GM19468 (cell line): ENCODE measurements at regions not wholly inside any gene's neighbourhood (a gene's known extent, or its start where the extent isn't known, plus 50 kb on each side); places are given as distances from the start of the nearest gene placed in this dataset.
"Not testable (repeated sequence)": the region's sequence is repeated elsewhere in the genome, so short reads cannot be mapped to it uniquely, and the experiment has no call there.

Source experiments
- ATAC-seq: cut with Tn5 transposase; IDR thresholded peaks from one replicate; pipeline ENCODE4 v1.9.1; 2021; ENCODE audit warnings: mild to moderate bottlenecking, moderate library complexity, moderate number of reproducible peaks; ENCODE audit not compliant: unreplicated experiment; ENCODE audit errors: extremely low read depth

DNA sequence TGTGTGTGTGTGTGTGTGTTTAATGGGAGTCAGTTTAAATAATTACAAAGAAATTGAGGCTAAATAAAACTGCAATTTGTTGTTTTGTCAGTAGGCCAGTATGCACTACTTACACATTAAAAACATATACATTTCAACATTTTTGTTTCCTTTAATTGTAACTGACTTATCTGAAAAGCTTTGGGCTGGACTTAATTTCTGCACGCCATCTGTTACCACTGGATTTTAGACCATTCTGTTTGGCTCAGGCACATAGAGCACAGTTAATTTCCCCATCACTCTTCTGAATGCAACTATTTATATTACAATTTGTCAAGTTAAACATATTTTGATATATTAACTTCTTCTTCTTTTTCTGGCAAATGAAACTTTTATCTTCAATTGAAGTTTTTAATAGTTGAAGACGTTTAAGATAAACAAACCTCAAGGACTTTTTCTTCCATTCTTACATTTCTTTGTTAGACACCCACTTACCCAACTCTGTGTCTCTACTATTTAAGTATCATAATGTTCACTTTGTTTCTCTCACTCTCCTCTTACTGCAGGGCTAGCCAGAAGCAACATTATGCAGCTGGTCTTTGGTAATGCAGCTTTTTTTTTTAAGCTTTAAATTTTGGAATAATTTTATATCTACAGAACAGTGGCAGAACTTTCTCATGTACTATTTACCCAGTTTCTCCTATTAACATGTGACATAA lies 253.4 kb upstream of the ANKH start:
- ATAC-seq, result no peak

DNA sequence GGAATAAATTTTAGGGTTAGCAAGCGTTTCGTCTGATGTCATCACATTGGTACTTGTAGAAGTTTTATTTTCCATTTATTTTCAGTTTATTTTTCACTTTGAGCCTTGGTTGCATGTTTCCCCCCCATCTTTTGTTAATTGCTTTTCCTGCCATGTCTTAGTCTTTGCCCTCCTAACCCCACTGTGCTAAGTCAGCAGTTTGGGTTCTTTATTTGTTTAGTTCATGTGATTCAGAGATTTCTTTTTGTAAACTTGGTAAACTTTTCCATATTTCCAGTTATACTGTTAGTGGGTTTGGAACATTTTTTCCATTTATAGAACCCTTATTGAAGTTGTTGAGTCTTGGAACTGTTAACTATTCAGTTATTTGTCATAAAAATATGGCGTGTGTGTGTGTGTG lies 252.9 kb upstream of the ANKH start:
- ATAC-seq, result no peak

DNA sequence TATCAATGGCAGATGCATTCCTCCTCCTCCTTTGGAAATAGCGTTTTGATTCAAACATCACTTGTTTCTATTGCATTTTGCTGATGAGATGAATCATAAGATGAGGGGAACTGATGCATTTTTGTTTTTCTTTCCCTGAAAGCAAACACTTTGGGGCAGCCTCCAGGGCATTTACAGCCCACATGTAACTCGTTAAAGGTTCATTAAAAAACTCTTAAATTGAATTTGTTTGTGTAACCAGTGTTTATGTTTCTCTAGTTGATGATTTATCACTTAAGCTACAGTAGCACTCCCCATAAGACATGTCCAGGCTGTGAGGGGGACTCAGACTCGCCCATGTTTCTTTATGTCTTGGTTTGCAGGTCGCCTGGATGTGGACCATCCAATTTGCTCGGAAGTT lies 246.1 kb upstream of the ANKH start:
- ATAC-seq, result no peak

DNA sequence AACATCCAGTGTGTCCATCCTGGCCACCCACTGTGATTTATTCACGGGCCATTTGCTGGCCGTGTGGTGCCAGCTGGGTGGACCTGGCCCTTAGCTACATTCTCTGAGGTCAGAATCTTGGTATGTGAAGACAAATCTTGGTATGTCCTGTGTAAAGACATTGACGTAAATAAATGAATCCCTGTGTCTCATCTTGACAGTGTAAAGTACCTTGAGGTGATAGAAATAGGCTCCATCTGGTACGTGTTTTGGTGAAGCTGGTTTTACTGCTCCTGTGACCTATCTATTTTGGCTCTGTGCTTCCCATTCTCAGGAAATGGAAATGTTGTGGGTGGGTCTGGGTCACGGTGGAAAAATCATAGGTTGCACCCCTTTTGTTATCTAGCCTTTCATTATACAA lies 245.4 kb upstream of the ANKH start:
- ATAC-seq, result no peak

DNA sequence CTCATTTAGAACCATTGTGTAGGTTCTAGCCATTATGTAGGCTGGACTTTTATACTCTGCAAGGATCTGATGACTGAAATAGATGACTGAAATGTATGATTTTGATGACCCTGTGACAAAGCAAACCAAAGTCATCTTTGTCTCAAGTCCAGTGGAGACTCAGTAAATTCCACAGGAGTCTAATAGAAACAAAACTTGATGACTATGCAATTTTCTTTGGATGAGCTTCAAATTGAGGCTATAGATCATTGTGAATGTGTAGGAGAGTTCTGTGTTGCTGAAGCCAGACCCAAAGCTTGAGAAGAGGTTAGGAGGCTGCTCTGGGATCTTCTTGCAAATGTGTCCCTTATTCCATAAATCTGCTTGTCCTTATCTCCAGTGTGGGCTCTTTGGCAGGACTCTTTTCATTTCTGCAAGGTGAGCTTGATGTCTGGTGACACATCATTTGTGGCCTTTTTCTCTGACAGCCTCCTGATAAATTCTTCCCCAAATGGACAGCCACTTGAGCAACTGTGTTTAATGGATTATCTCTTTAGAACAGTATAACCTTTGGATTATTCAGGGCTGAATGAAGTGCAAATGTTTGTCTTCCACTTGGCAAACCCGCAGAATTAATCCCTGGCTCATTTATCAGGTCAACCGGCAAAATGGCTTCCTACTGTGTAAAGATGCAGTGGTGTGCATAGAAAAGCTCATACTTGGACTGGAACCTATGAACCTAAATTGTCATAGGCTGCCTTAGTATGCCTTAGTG lies 235.1 kb upstream of the ANKH start:
- no peak for ATAC-seq

DNA sequence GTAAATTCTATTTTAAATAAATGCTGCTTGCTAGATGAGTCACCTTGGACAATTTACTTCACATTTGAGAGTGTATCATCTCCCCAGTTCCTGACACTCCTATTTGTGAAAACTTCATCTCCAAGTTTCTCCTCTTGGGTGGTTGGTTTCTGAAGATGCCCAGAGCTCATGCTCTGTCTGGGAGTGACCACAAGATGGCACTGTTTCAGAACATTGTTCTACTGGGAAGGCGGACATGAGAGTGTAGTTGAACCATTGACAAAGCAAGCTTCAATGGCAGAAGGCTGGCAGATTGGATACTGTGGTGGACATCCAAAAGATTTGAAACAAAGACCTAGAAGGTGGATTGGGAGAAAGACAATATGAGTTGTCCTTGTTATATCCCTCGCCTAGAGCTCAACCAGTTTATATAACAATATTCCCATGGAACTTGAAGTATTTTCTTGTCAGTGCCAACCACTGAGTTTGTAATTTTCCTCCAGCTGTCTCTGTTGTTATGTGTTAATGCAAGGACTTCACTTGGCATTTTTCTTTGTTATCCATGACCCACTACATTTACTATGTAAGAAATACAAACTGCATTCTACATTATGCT lies 234.3 kb upstream of the ANKH start:
- peak; percentile 58 for ATAC-seq

GRCh38 chr5:15103864-15104263 lies 232.3 kb upstream of the ANKH start:
- ATAC-seq, result no peak

DNA sequence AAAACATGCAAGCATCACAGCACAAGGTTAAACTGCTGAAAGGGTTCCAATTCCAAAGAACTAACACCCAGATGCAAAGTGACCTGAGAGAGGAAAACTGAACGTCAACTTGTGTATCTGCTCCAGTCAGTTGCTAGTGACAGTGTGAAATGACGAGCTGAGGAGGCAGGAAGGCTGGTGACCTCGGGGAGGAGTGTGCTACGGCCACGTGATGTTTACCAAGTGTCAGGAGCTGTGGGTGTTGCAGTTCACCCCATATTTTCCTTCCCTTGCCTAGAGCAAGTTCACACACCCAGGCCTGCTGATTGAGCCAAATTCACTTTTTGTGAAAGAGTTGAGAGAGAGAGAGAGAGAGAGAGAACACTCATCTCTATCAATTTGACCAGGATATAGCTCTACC lies 231.6 kb upstream of the ANKH start:
- no peak for ATAC-seq

GRCh38 chr5:15097552-15097951 lies 226.0 kb upstream of the ANKH start:
- ATAC-seq, result no peak

GRCh38 chr5:15096686-15097085 lies 225.1 kb upstream of the ANKH start:
- not testable (repeated sequence) for ATAC-seq

GRCh38 chr5:15092801-15093200 lies 221.2 kb upstream of the ANKH start:
- no peak for ATAC-seq

DNA sequence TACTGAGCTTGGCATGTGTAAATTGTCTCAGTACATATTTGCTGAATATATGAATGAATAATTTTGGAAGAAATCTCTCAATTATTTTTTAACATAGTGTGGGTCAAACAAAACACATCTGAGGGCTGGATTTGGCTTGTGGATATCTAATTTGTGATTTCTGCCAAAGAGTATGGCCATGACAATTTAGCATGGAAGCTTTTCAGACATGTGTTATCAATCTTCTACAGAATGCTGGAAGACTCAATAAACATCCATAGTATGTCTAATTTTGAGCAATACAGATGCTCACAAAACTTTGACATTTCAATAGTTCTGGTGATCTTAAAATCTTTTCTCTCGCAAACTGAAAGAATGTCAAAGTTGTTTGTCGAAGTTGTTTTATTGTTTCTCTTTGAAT lies 214.1 kb upstream of the ANKH start:
- ATAC-seq, result no peak

DNA sequence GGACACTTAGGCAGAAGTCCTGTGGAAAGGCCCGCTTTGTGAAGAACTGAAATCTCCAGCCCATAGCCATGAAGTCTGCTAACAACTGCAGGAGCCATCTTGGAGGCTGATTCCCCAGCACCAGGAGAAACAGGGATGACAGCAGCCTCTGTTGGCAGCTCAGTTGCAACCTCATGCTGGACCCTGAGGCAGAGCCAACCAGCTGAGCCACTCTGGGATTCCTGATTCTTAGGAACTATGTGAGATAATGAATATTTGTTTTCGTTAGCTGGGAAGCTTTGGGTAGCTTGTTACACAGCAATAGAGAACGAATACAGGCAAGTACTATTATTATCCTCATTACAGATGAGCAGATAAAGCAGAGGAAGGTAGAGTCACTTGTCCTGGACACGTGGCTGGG lies 210.5 kb upstream of the ANKH start:
- ATAC-seq, result no peak

GRCh38 chr5:15080219-15080618 lies 208.6 kb upstream of the ANKH start:
- ATAC-seq, result no peak

GRCh38 chr5:15079566-15079965 lies 208.0 kb upstream of the ANKH start:
- ATAC-seq, result no peak

DNA sequence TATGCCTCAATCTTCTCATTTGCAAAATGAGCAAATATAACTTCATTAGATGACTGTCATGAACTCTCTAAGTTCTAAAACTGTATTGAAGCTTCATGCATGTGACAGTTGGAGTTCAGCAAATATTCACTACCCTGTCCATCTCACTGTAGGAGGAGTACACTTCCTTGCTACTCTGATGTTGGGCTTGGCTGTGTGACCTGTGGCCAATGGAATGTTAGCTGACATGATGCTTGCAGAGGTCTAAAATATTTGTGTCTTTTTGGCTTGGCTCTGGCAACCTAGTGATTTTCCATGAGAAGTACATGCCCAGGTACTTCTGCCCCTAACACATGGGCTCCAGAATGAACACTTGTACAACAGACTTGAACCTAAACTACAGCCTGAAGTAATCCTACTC lies 203.1 kb upstream of the ANKH start:
- no peak for ATAC-seq

DNA sequence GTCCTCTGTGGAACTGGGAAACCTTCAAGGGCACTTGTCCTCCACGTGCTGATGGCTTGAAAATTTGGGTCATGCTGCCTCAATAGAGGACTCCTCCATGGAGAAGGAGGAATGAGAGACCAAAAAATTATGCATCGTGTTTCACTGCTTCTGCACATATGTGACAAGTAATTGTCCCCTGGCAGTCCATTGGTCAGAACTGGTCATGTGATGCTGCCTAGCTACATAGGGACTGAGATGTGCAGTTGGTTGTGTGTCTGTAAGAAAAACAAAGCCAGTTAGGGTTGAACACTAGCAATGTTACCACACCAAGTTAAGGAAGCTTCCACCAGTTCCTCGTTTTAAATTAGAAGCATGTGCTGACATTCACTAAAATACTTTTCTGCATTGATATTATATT lies 201.9 kb upstream of the ANKH start:
- ATAC-seq, result no peak

- ATAC-seq, result no peak
These were observed 199.3 kb upstream of the ANKH start for GRCh38 chr5:15070907-15071306.

GRCh38 chr5:15069407-15069905 lies 197.9 kb upstream of the ANKH start:
- no peak for ATAC-seq

- no peak for ATAC-seq
These were observed 193.5 kb upstream of the ANKH start for GRCh38 chr5:15065091-15065490.

DNA sequence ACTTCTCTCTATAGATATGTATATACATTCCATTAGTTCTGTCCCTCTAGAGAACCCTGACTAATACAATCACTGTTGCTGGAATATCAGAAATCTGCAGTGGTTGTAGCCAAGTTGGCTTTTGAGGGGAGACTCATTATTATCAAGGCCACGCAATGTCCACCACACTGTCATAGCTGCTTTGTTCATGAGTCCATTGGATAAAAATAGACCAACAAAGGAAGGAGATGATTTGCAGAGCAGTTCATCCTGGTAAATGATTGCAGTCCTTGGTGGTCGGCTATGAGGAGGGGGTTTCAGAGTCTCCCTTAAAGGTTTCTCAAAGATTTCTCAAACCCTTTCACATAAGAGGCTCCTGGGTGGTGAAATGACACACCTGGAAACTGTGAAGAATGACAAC lies 192.8 kb upstream of the ANKH start:
- no peak for ATAC-seq
